K562 (cell line): ENCODE measurements at regions not wholly inside any gene's neighbourhood (a gene's known extent, or its start where the extent isn't known, plus 50 kb on each side); places are given as distances from the start of the nearest gene placed in this dataset.

Experiments used
- ATAC-seq: fragments of 200-7000 bp; cut with Tn5 transposase; 3 replicates; pipeline ENCODE4 v1.9.1; 2020; ENCODE audit warnings: moderate library complexity
- BruUV-seq: library from RNA; stranded (reverse); fragments of 400-500 nt; replicated peaks from 2 replicates; lab custom pipeline; 2021; lab: Mats Ljungman, UMichigan
- CTCF ChIA-PET: fragments of 300-600 bp; formaldehyde crosslinking; extraction: SDS; loops from one replicate; lab custom pipeline; 2021; ENCODE audit warnings: low intra/inter-chr PET ratio; lab: Yijun Ruan, JAX
- POLR2A ChIA-PET: fragments of 300-600, 350-650 bp; sonication (Branson Sonifier 250); formaldehyde crosslinking; extraction: SDS; loops from one replicate; lab custom pipeline; 2021; ENCODE audit warnings: antibody characterized with exemption, inconsistent platforms; lab: Yijun Ruan, JAX
- DNase-seq, 4 experiments: peaks; one replicate each; pipeline versions ENCODE4 v3.0.0 to v3.0.0-alpha.2; 2011 to 2018; ENCODE audit warnings: low spot score in 3 of 4, mixed read lengths in 3 of 4; ENCODE audit errors: extremely low read depth in 1 of 4
- FAIRE-seq: peaks from 2 replicates; lab custom pipeline; 2011; peaks lifted over from hg19 to GRCh38; lab: Jason Lieb, UNC
- H2AFZ ChIP-seq: 2 replicates; pipeline ENCODE4 v1.6.0; 2011; ENCODE audit warnings: low read depth, low read length, control low read depth, inconsistent platforms
- H3K27ac ChIP-seq: fragments of 200-600 bp; 3 replicates; pipeline ENCODE4 v1.8.0; 2011; ENCODE audit warnings: low read depth, mild to moderate bottlenecking, control low read depth, inconsistent platforms, low read length, moderate library complexity, mixed read lengths; ENCODE audit errors: extremely low read depth
- H3K27me3 ChIP-seq, 2 experiments: fragments of 300-600 bp in 1 of 2; 2 replicates in 1 of 2; 3 replicates in 1 of 2; pipeline versions ENCODE4 v1.6.0 to v1.8.0; 2011; ENCODE audit warnings: inconsistent platforms in 2 of 2, low read length in 2 of 2, mild to moderate bottlenecking in 1 of 2, mixed read lengths in 1 of 2, moderate library complexity in 1 of 2; ENCODE audit not compliant: control insufficient read depth in 2 of 2, insufficient read depth in 2 of 2
- H3K36me3 ChIP-seq: fragments of 300-600 bp; 3 replicates; pipeline ENCODE4 v1.8.0; 2011; ENCODE audit warnings: mild to moderate bottlenecking, low read length, inconsistent platforms; ENCODE audit not compliant: control insufficient read depth, insufficient read depth
- H3K4me1 ChIP-seq, 2 experiments: fragments of 200-600 bp in 1 of 2; replicated peaks in 1 of 2; 2 replicates in 1 of 2; 3 replicates in 1 of 2; pipeline versions ENCODE4 v1.5.1 to v1.8.0; 2011; ENCODE audit warnings: inconsistent platforms in 2 of 2, low read length in 2 of 2, mild to moderate bottlenecking in 1 of 2, mixed read lengths in 1 of 2, moderate library complexity in 1 of 2; ENCODE audit not compliant: control insufficient read depth in 2 of 2, insufficient read depth in 2 of 2
- H3K4me2 ChIP-seq: 2 replicates; pipeline ENCODE4 v1.6.1; 2011; ENCODE audit warnings: low read length, control low read depth, inconsistent platforms, mixed read lengths; ENCODE audit not compliant: insufficient read depth
- H3K4me3 ChIP-seq: fragments of 200-600 bp; sonication (generic), shearing (Covaris generic); 2 replicates; pipeline ENCODE4 v1.5.1; 2016; ENCODE audit warnings: control low read depth, inconsistent platforms
- H3K79me2 ChIP-seq: fragments of 200-600 bp; 3 replicates; pipeline ENCODE4 v1.8.0; 2011; ENCODE audit warnings: low read length, inconsistent platforms; ENCODE audit not compliant: control insufficient read depth, insufficient read depth
- H3K9ac ChIP-seq, 2 experiments: 2 replicates each; pipeline versions ENCODE4 v1.6.0 to v1.6.1; 2011; ENCODE audit warnings: low read depth in 2 of 2, low read length in 2 of 2, control low read depth in 1 of 2, inconsistent platforms in 1 of 2, mild to moderate bottlenecking in 1 of 2, mixed read lengths in 1 of 2; ENCODE audit not compliant: insufficient read depth in 1 of 2
- H3K9me1 ChIP-seq: one replicate; pipeline ENCODE4 v1.6.0; 2011; ENCODE audit warnings: inconsistent platforms, mild to moderate bottlenecking, low read length, moderate library complexity; ENCODE audit not compliant: control insufficient read depth, insufficient read depth
- H3K9me3 ChIP-seq: replicated peaks from 2 replicates; pipeline ENCODE4 v1.5.1; 2011; ENCODE audit warnings: low read depth, low read length, inconsistent platforms; ENCODE audit not compliant: control insufficient read depth, insufficient read depth
- H4K20me1 ChIP-seq: replicated peaks from 2 replicates; pipeline ENCODE4 v1.6.1; 2011; ENCODE audit warnings: low read length, inconsistent platforms, mixed read lengths; ENCODE audit not compliant: control insufficient read depth, insufficient read depth
- LCOR ChIP-seq: sonication (generic); formaldehyde crosslinking; IDR thresholded peaks from 2 replicates; pipeline ENCODE4 v1.8.0; 2022; ENCODE audit warnings: mild to moderate bottlenecking, missing genetic modification reagents
- MECOM ChIP-seq: fragments of 250-450 bp; sonication (Bioruptor Pico); IDR thresholded peaks from 2 replicates; pipeline ENCODE4 v1.8.0; 2022; ENCODE audit warnings: inconsistent platforms
- NCOA1 ChIP-seq: fragments of 450-650 bp; IDR thresholded peaks from 2 replicates; pipeline ENCODE4 v1.6.1; 2016; ENCODE audit warnings: low read depth
- NCOA4 ChIP-seq: fragments of 450-650 bp; IDR thresholded peaks from 2 replicates; pipeline ENCODE4 v1.6.1; 2018; ENCODE audit warnings: mild to moderate bottlenecking; ENCODE audit not compliant: partially characterized antibody
- SIN3A ChIP-seq, 2 experiments: fragments of 150-350 bp in 1 of 2; IDR thresholded peaks; 2 replicates each; pipeline ENCODE4 v1.6.1; 2011 to 2016; ENCODE audit warnings: borderline replicate concordance in 2 of 2, low read depth in 2 of 2, low read length in 2 of 2, mild to moderate bottlenecking in 2 of 2, moderate library complexity in 2 of 2; ENCODE audit not compliant: control insufficient read depth in 1 of 2
- TARDBP ChIP-seq: fragments of 450-650 bp; IDR thresholded peaks from 2 replicates; pipeline ENCODE4 v1.6.1; 2016
- TBP ChIP-seq: optimal IDR thresholded peaks from 2 replicates; pipeline ENCODE3; 2011; ENCODE audit warnings: low read depth, low read length, improper control_type of control experiment
- TEAD2 ChIP-seq: fragments of 450-650 bp; IDR thresholded peaks from 2 replicates; pipeline ENCODE4 v1.6.1; 2016; ENCODE audit warnings: missing genetic modification characterization, control low read depth, missing compliant biosample characterization
- ZBTB17 ChIP-seq: fragments of 450-650 bp; formaldehyde crosslinking; IDR thresholded peaks from 2 replicates; pipeline ENCODE4 v1.4.0; 2020; ENCODE audit warnings: mild to moderate bottlenecking
- ZBTB7A ChIP-seq: IDR thresholded peaks from 2 replicates; pipeline ENCODE4 v1.6.1; 2011; ENCODE audit warnings: low read depth, mild to moderate bottlenecking, low read length, moderate library complexity, borderline replicate concordance; ENCODE audit not compliant: control insufficient read depth
- ZNF146 ChIP-seq: IDR thresholded peaks from one replicate; pipeline ENCODE4 v1.6.1; 2018; ENCODE audit warnings: missing compliant biosample characterization; ENCODE audit not compliant: unreplicated experiment
- ZNF174 ChIP-seq: fragments of 250-450 bp; sonication (Bioruptor Pico); IDR thresholded peaks from 2 replicates; pipeline ENCODE4 v1.4.0; 2020; ENCODE audit warnings: mild to moderate bottlenecking
- WGBS: fragments of 100-300 bp; shearing (Covaris generic); methylation state at CpG from one replicate; pipeline ENCODE4 v1.1.6; 2016; ENCODE audit warnings: low coverage, mixed read lengths; ENCODE audit not compliant: insufficient coverage; ENCODE audit errors: missing lambda C conversion rate; 5-methylcytosine and 5-hydroxymethylcytosine counted together
- in situ Hi-C: fragments of 300-500 bp; cut with MboI; formaldehyde crosslinking; loops from 4 replicates; pipeline ENCODE4 v1.15.0; 2018; ENCODE audit warnings: inconsistent platforms, mixed read lengths
- intact Hi-C: fragments of 100-400 bp; cut with micrococcal nuclease; formaldehyde crosslinking; loops from 2 replicates; pipeline ENCODE4 v1.14.2; 2022

GRCh38 chr5:21145376-21145775, 1157.4 kb upstream of the CDH18 start:
- Histone ChIP-seq H3K4me2 (no peak overlapping the region), H3K4me3 (no peak overlapping the region), H3K9me1 (no peaks in the 10 kb centered on the region), H3K79me2 (no peaks in the 10 kb centered on the region), H3K9me3 (no peaks in the 10 kb centered on the region), H3K36me3 (no peaks in the 10 kb centered on the region), H2AFZ (no peak overlapping the region), H3K4me1 (no peaks in the 10 kb centered on the region), H3K9ac (no peak overlapping the region), H3K27ac (no peak overlapping the region), H3K27me3 (no peaks in the 10 kb centered on the region), H4K20me1 (no peaks in the 10 kb centered on the region)
- TF ChIP-seq NCOA4: no peak
- no peak for TF ChIP-seq ZBTB7A
- TF ChIP-seq ZNF146 (CRISPR knock-in tag): no peak
- no peak for TF ChIP-seq TEAD2 (tag)
- no peak for TF ChIP-seq TBP
- no peak for TF ChIP-seq ZNF174 (CRISPR knock-in tag)
- no peak for TF ChIP-seq TARDBP
- TF ChIP-seq MECOM (CRISPR knock-in tag): no peak
- no peak for TF ChIP-seq LCOR (CRISPR knock-in tag)
- no peak for TF ChIP-seq NCOA1
- no peak for TF ChIP-seq SIN3A (IDR thresholded peaks at IDR 0.05; ENCODE audit: borderline replicate concordance in 2 of 2, control insufficient read depth in 1 of 2, low read depth in 2 of 2, low read length in 2 of 2)
- TF ChIP-seq ZBTB17 (CRISPR knock-in tag): no peak
- 2% methylated on average over 3 of the region's 3 CpGs for WGBS
- no TSS peak for BruUV-seq
- ATAC-seq (no peak), FAIRE-seq (no peak), DNase-seq (no peak)
- ChIA-PET POLR2A (no interaction called here), CTCF (no interaction called here)
- in situ Hi-C loops: no loop called here
- intact Hi-C loops: no loop called here
